H1 (cell line): ENCODE measurements at regions not wholly inside any gene's neighbourhood (a gene's known extent, or its start where the extent isn't known, plus 50 kb on each side); places are given as distances from the start of the nearest gene placed in this dataset.

Experiments
- CTCF ChIA-PET: fragments of 300-600 bp; sonication (Branson Sonifier 250); formaldehyde crosslinking; loops from one replicate; lab custom pipeline; 2021; ENCODE audit not compliant: partially characterized antibody; lab: Charles Lee
- POLR2A ChIA-PET: fragments of 300-600 bp; sonication (Branson Sonifier 250); formaldehyde crosslinking; loops from one replicate; lab custom pipeline; 2021; ENCODE audit warnings: inconsistent platforms; ENCODE audit not compliant: partially characterized antibody; lab: Charles Lee
- DNase-seq, 2 experiments: peaks; one replicate each; pipeline versions ENCODE4 v3.0.0 to v3.0.0-alpha.2; 2010 to 2022; ENCODE audit warnings: low spot score in 2 of 2, low read depth in 1 of 2, mixed read lengths in 1 of 2
- FAIRE-seq: peaks from 2 replicates; lab custom pipeline; 2011; peaks lifted over from hg19 to GRCh38; lab: Jason Lieb, UNC
- H2AFZ ChIP-seq: 2 replicates; pipeline ENCODE4 v1.8.1; 2012; ENCODE audit warnings: low read length, inconsistent platforms
- H2AK5ac ChIP-seq: 2 replicates; pipeline ENCODE4 v1.6.1; 2013; ENCODE audit warnings: low read depth, low read length
- H2BK120ac ChIP-seq: replicated peaks from 2 replicates; pipeline ENCODE3; 2013; ENCODE audit warnings: low read depth, low read length, inconsistent platforms
- H2BK12ac ChIP-seq: 2 replicates; pipeline ENCODE4 v1.6.1; 2013; ENCODE audit warnings: low read depth, low read length
- H2BK15ac ChIP-seq: 2 replicates; pipeline ENCODE4 v1.6.1; 2013; ENCODE audit warnings: low read length
- H2BK20ac ChIP-seq: 2 replicates; pipeline ENCODE4 v1.6.1; 2013; ENCODE audit warnings: low read length
- H2BK5ac ChIP-seq: 2 replicates; pipeline ENCODE4 v1.6.1; 2013; ENCODE audit warnings: low read depth, low read length
- H3K14ac ChIP-seq: 2 replicates; pipeline ENCODE4 v1.6.1; 2013; ENCODE audit warnings: inconsistent platforms; ENCODE audit not compliant: insufficient read length
- H3K18ac ChIP-seq: 2 replicates; pipeline ENCODE4 v1.6.1; 2013; ENCODE audit warnings: low read length; ENCODE audit errors: extremely low read depth
- H3K23ac ChIP-seq: 2 replicates; pipeline ENCODE4 v1.6.1; 2013; ENCODE audit warnings: inconsistent platforms; ENCODE audit not compliant: insufficient read length
- H3K23me2 ChIP-seq: 2 replicates; pipeline ENCODE4 v1.6.1; 2013; ENCODE audit warnings: low read depth, low read length
- H3K27ac ChIP-seq: 2 replicates; pipeline ENCODE4 v1.6.1; 2011; ENCODE audit warnings: low read depth, low read length, inconsistent platforms
- H3K27me3 ChIP-seq, 4 experiments: replicated peaks in 1 of 4; 1 replicate in 1 of 4; 2 replicates in 3 of 4; pipeline versions ENCODE4 v1.6.1 to v1.8.1; 2011 to 2013; ENCODE audit warnings: low read length in 3 of 4, mild to moderate bottlenecking in 3 of 4, inconsistent platforms in 2 of 4, mixed read lengths in 2 of 4, moderate library complexity in 1 of 4; ENCODE audit not compliant: control insufficient read depth in 3 of 4, insufficient read depth in 3 of 4; ENCODE audit errors: extremely low read depth in 1 of 4
- H3K36me3 ChIP-seq, 4 experiments: 2 replicates each; pipeline versions ENCODE4 v1.6.1 to v1.8.1; 2011 to 2013; ENCODE audit warnings: mild to moderate bottlenecking in 4 of 4, low read length in 3 of 4, moderate library complexity in 2 of 4, control low read depth in 1 of 4, inconsistent platforms in 1 of 4; ENCODE audit not compliant: insufficient read depth in 4 of 4, control insufficient read depth in 2 of 4
- H3K4ac ChIP-seq: replicated peaks from 2 replicates; pipeline ENCODE3; 2013; ENCODE audit warnings: low read length, low read depth, mixed read lengths, inconsistent platforms; ENCODE audit not compliant: insufficient read length
- H3K4me1 ChIP-seq, 4 experiments: replicated peaks in 1 of 4; 1 replicate in 1 of 4; 2 replicates in 3 of 4; pipeline versions ENCODE4 v1.6.1 to v1.8.1; 2011 to 2013; ENCODE audit warnings: low read length in 3 of 4, inconsistent platforms in 2 of 4, mixed read lengths in 1 of 4; ENCODE audit not compliant: insufficient read depth in 4 of 4, control insufficient read depth in 3 of 4
- H3K4me2 ChIP-seq, 2 experiments: 2 replicates each; pipeline versions ENCODE4 v1.6.1 to v1.8.1; 2011 to 2013; ENCODE audit warnings: low read depth in 2 of 2, low read length in 2 of 2, control low read depth in 1 of 2, inconsistent platforms in 1 of 2, mild to moderate bottlenecking in 1 of 2; ENCODE audit not compliant: insufficient read depth in 1 of 2
- H3K4me3 ChIP-seq, 4 experiments: fragments of 200-600, 300-600 bp in 1 of 4; sonication (generic), shearing (Covaris generic), sonication (Bioruptor Twin) in 1 of 4; 2 replicates each; pipeline versions ENCODE4 v1.5.1 to v1.8.1; 2011 to 2016; ENCODE audit warnings: low read length in 4 of 4, low read depth in 3 of 4, control low read depth in 2 of 4, inconsistent platforms in 2 of 4, mild to moderate bottlenecking in 2 of 4, mixed read lengths in 1 of 4, moderate library complexity in 1 of 4; ENCODE audit not compliant: insufficient read depth in 2 of 4; ENCODE audit errors: extremely low read depth in 1 of 4
- H3K56ac ChIP-seq: replicated peaks from 2 replicates; pipeline ENCODE3; 2013; ENCODE audit warnings: low read depth, mild to moderate bottlenecking, mixed read lengths, low read length, inconsistent platforms; ENCODE audit not compliant: insufficient read length
- H3K79me1 ChIP-seq: 2 replicates; pipeline ENCODE4 v1.6.1; 2013; ENCODE audit warnings: low read depth, low read length, control low read depth
- H3K79me2 ChIP-seq, 2 experiments: 2 replicates each; pipeline versions ENCODE4 v1.6.1 to v1.8.1; 2012 to 2013; ENCODE audit warnings: low read length in 2 of 2, mild to moderate bottlenecking in 2 of 2, inconsistent platforms in 1 of 2; ENCODE audit not compliant: insufficient read depth in 2 of 2, control insufficient read depth in 1 of 2
- H3K9ac ChIP-seq, 4 experiments: replicated peaks in 1 of 4; 1 replicate in 1 of 4; 2 replicates in 3 of 4; pipeline versions ENCODE4 v1.6.1 to v1.8.1; 2011 to 2013; ENCODE audit warnings: low read depth in 3 of 4, low read length in 3 of 4, control low read depth in 2 of 4, mild to moderate bottlenecking in 2 of 4, moderate library complexity in 2 of 4, inconsistent platforms in 1 of 4; ENCODE audit errors: extremely low read depth in 1 of 4
- H3K9me3 ChIP-seq, 2 experiments: 2 replicates each; pipeline versions ENCODE4 v1.6.1 to v1.8.1; 2012 to 2013; ENCODE audit warnings: mild to moderate bottlenecking in 2 of 2, moderate library complexity in 2 of 2, control low read depth in 1 of 2, inconsistent platforms in 1 of 2, low read depth in 1 of 2, low read length in 1 of 2, mixed read lengths in 1 of 2; ENCODE audit not compliant: insufficient read depth in 2 of 2
- H4K20me1 ChIP-seq, 2 experiments: replicated peaks in 1 of 2; 2 replicates each; pipeline versions ENCODE3 to v1.8.1; 2011 to 2013; ENCODE audit warnings: inconsistent platforms in 2 of 2, low read length in 2 of 2, mild to moderate bottlenecking in 1 of 2; ENCODE audit not compliant: insufficient read depth in 2 of 2, control insufficient read depth in 1 of 2
- H4K5ac ChIP-seq: 2 replicates; pipeline ENCODE4 v1.6.1; 2013; ENCODE audit warnings: low read length, low read depth, mixed read lengths, inconsistent platforms; ENCODE audit not compliant: insufficient read length
- H4K8ac ChIP-seq: 2 replicates; pipeline ENCODE4 v1.8.0; 2013; ENCODE audit warnings: mild to moderate bottlenecking, moderate library complexity, low read length, inconsistent platforms; ENCODE audit not compliant: insufficient read depth; ENCODE audit errors: extremely low read depth
- H4K91ac ChIP-seq: replicated peaks from 2 replicates; pipeline ENCODE3; 2013; ENCODE audit warnings: low read length, mixed read lengths, inconsistent platforms; ENCODE audit not compliant: insufficient read length
- BCL11A ChIP-seq, 2 experiments: IDR thresholded peaks; one replicate each; pipeline ENCODE4 v1.6.1; 2011; ENCODE audit warnings: low read depth in 2 of 2, low read length in 2 of 2, mild to moderate bottlenecking in 2 of 2
- CHD2 ChIP-seq: IDR thresholded peaks from 2 replicates; pipeline ENCODE4 v1.6.1; 2012; ENCODE audit warnings: low read length, improper control_type of control experiment
- CTCF ChIP-seq, 3 experiments: IDR thresholded peaks; 1 replicate in 2 of 3; 2 replicates in 1 of 3; pipeline versions ENCODE4 v1.5.1 to v1.6.1; 2011; ENCODE audit warnings: low read length in 3 of 3, mild to moderate bottlenecking in 3 of 3, inconsistent platforms in 2 of 3, low read depth in 1 of 3, moderate library complexity in 1 of 3; ENCODE audit not compliant: insufficient read depth in 1 of 3; ENCODE audit errors: control extremely low read depth in 1 of 3
- POU5F1 ChIP-seq: IDR thresholded peaks from 2 replicates; pipeline ENCODE4 v1.6.1; 2011; ENCODE audit warnings: low read depth, mild to moderate bottlenecking, low read length, moderate library complexity
- RAD21 ChIP-seq, 2 experiments: IDR thresholded peaks in 1 of 2; conservative IDR thresholded peaks in 1 of 2; 2 replicates each; pipeline ENCODE4 v1.6.1; 2011; ENCODE audit warnings: low read depth in 2 of 2, low read length in 2 of 2, improper control_type of control experiment in 1 of 2, inconsistent platforms in 1 of 2, mild to moderate bottlenecking in 1 of 2, moderate library complexity in 1 of 2
- SP1 ChIP-seq: IDR thresholded peaks from 2 replicates; pipeline ENCODE4 v1.6.1; 2011; ENCODE audit warnings: low read depth, low read length
- SP4 ChIP-seq: IDR thresholded peaks from 2 replicates; pipeline ENCODE4 v1.6.1; 2012; ENCODE audit warnings: low read length, inconsistent platforms
- TEAD4 ChIP-seq: IDR thresholded peaks from 2 replicates; pipeline ENCODE4 v1.6.1; 2012; ENCODE audit warnings: low read depth, low read length, inconsistent platforms, mixed read lengths
- WGBS, 2 experiments: shearing (Covaris generic) in 1 of 2; methylation state at CpG; one replicate each; pipeline versions ENCODE4 v1.1.6 to v1.1.7; 2013 to 2015; ENCODE audit warnings: low lambda C conversion rate in 2 of 2, mixed read lengths in 2 of 2, inconsistent platforms in 1 of 2, low coverage in 1 of 2, missing lambda C conversion rate in 1 of 2; ENCODE audit not compliant: insufficient replicate concordance in 2 of 2, insufficient coverage in 1 of 2, insufficient read length in 1 of 2; ENCODE audit errors: extremely low coverage in 1 of 2, missing lambda C conversion rate in 1 of 2; 5-methylcytosine and 5-hydroxymethylcytosine counted together

GRCh38 chr3:145807990-145808389 lies 353.0 kb downstream of the PLOD2 start:
- Histone ChIP-seq H3K23ac (no peak overlapping the region), H2BK12ac (no peak overlapping the region), H3K4ac (no peak overlapping the region), H3K9ac (no peak overlapping the region), H2AK5ac (no peak overlapping the region), H3K4me1 (peaks cover 0 to 2% (median 0%) of the 10 kb centered on the region in 4 experiments; a peak in 2 of 7 replicates), H2AFZ (no peak overlapping the region), H2BK20ac (no peak overlapping the region), H3K79me1 (no peaks in the 10 kb centered on the region), H4K91ac (no peak overlapping the region), H4K8ac (no peak overlapping the region), H3K36me3 (no peaks in the 10 kb centered on the region), H3K9me3 (no peaks in the 10 kb centered on the region; a peak in 1 of 4 replicates), H4K20me1 (no peaks in the 10 kb centered on the region), H3K27me3 (no peaks in the 10 kb centered on the region), H3K4me2 (no peak overlapping the region), H3K23me2 (no peaks in the 10 kb centered on the region), H2BK15ac (no peak overlapping the region), H4K5ac (no peak overlapping the region), H3K56ac (no peak overlapping the region), H3K27ac (no peak overlapping the region), H3K14ac (no peak overlapping the region), H2BK5ac (no peak overlapping the region), H3K79me2 (no peaks in the 10 kb centered on the region), H3K4me3 (no peak overlapping the region), H2BK120ac (no peak overlapping the region), H3K18ac (no peak overlapping the region)
- ChIA-PET CTCF (interaction anchor here (1.9 kb wide), 1 partner anchor 31 kb away, joined by 4 read pairs; no protein-coding TSS in a partner anchor), POLR2A (no interaction called here)
- TF ChIP-seq TEAD4: no peak
- TF ChIP-seq CHD2: no peak
- no peak for TF ChIP-seq SP1
- no peak for TF ChIP-seq BCL11A (IDR thresholded peaks at IDR 0.05; ENCODE audit: low read depth in 2 of 2, low read length in 2 of 2)
- TF ChIP-seq CTCF (IDR thresholded peaks at IDR 0.05; ENCODE audit: control extremely low read depth in 1 of 3, insufficient read depth in 1 of 3, low read depth in 1 of 3, low read length in 3 of 3): peak; percentile 2 to 57 (median 29); a peak in 3 of 4 replicates
- TF ChIP-seq POU5F1: no peak
- peak; percentile 35 to 48; a peak in 3 of 4 replicates for TF ChIP-seq RAD21 (IDR thresholded peaks at IDR 0.05 in 1 of 2, conservative IDR thresholded peaks at IDR 0.05 in 1 of 2; ENCODE audit: low read depth in 2 of 2, low read length in 2 of 2)
- TF ChIP-seq SP4: no peak
- WGBS, 2 experiments: 60% methylated on average over 3 of the region's 3 CpGs; no CpG with 5 or more reads in 1 of the 2 experiments
- FAIRE-seq (no peak), DNase-seq (no peak)
